Epithelial cell of esophagus (primary cell): ENCODE measurements at regions not wholly inside any gene's neighbourhood (a gene's known extent, or its start where the extent isn't known, plus 50 kb on each side); places are given as distances from the start of the nearest gene placed in this dataset.

Experiments
- DNase-seq: peaks from one replicate; pipeline ENCODE4 v3.0.0; 2010; ENCODE audit warnings: low read depth
- H3K4me3 ChIP-seq: 2 replicates; pipeline ENCODE4 v1.5.1; 2011; ENCODE audit warnings: mild to moderate bottlenecking, low read length, control low read depth
- CTCF ChIP-seq: IDR thresholded peaks from 2 replicates; pipeline ENCODE4 v1.5.1; 2011; ENCODE audit warnings: low read depth, mild to moderate bottlenecking, low read length, control low read depth, inconsistent platforms; ENCODE audit not compliant: insufficient read depth; ENCODE audit errors: missing control alignments

- no peak for TF ChIP-seq CTCF
- no peak overlapping the region for H3K4me3 ChIP-seq
Observed at GRCh38 chr16:62137996-62138395, 101.8 kb upstream of the CDH8 start.

GRCh38 chr16:62135911-62136310 is 99.7 kb upstream of the CDH8 start:
- no peak overlapping the region for H3K4me3 ChIP-seq
- no peak for TF ChIP-seq CTCF
- DNase-seq, result no peak

More at GRCh38 chr16:62137996-62138395, 101.8 kb upstream of the CDH8 start:
- no peak for DNase-seq

- no peak for TF ChIP-seq CTCF
- DNase-seq, result no peak
- no peak overlapping the region for H3K4me3 ChIP-seq
Observed at GRCh38 chr16:62135446-62135845, 99.2 kb upstream of the CDH8 start.

GRCh38 chr16:62130101-62130500 is 93.9 kb upstream of the CDH8 start:
- TF ChIP-seq CTCF, result no peak
- peak; percentile 2 for DNase-seq
- no peak overlapping the region for H3K4me3 ChIP-seq

- no peak overlapping the region for H3K4me3 ChIP-seq
- no peak for TF ChIP-seq CTCF
- DNase-seq, result peak; percentile 38
Observed at GRCh38 chr16:62105244-62105643, 69.0 kb upstream of the CDH8 start.

GRCh38 chr16:62102588-62102987 is 66.3 kb upstream of the CDH8 start:
- no peak overlapping the region for H3K4me3 ChIP-seq
- peak; percentile 40 for DNase-seq
- no peak for TF ChIP-seq CTCF

- no peak for DNase-seq
- TF ChIP-seq CTCF, result no peak
- H3K4me3 ChIP-seq, result no peak overlapping the region
Observed at GRCh38 chr16:62100651-62101050, 64.4 kb upstream of the CDH8 start.
